Right cardiac atrium (tissue), 5 donors: ENCODE measurements at regions not wholly inside any gene's neighbourhood (a gene's known extent, or its start where the extent isn't known, plus 50 kb on each side); places are given as distances from the start of the nearest gene placed in this dataset.

ENCODE experiments used
- ATAC-seq, 2 donors: fragments of 200-7000 bp; cut with Tn5 transposase; one replicate each; pipeline versions ENCODE4 v1.8.0 to v1.9.1; 2020; ENCODE audit warnings: moderate library complexity in 2 of 2, mild to moderate bottlenecking in 1 of 2
- DNase-seq, 3 donors: peaks; one replicate each; pipeline ENCODE4 v3.0.0-alpha.2; 2020
- H3K27ac ChIP-seq: one replicate; pipeline ENCODE4 v1.5.1; 2013; ENCODE audit warnings: mild to moderate bottlenecking, low read length, control low read depth, moderate library complexity
- H3K27me3 ChIP-seq: one replicate; pipeline ENCODE4 v1.6.1; 2013; ENCODE audit not compliant: control insufficient read depth, insufficient read depth
- H3K4me1 ChIP-seq: one replicate; pipeline ENCODE4 v1.6.1; 2013; ENCODE audit warnings: low read length; ENCODE audit not compliant: control insufficient read depth, insufficient read depth
- H3K4me3 ChIP-seq: one replicate; pipeline ENCODE4 v1.5.1; 2013; ENCODE audit warnings: low read length, control low read depth
- H3K9me3 ChIP-seq: one replicate; pipeline ENCODE4 v1.6.1; 2013; ENCODE audit warnings: low read length; ENCODE audit not compliant: control insufficient read depth
- WGBS: extraction: QIAGEN DNeasy Blood & Tissue Kit; methylation state at CpG from one replicate; pipeline ENCODE4 v1.1.7; 2013; 5-methylcytosine and 5-hydroxymethylcytosine counted together
- intact Hi-C, 4 donors: fragments of 100-400 bp; cut with DNase I; formaldehyde crosslinking; loops; one replicate each; pipeline versions ENCODE4 v1.11.0 to v1.14.0; 2022 to 2023
- donor health status: healthy with polysubstance abuse.
- donor health status: DM: no; HTN: yes; CAD: no.
- donor health status: DM: no; HTN: no; CAD: no.
- donor health status: DM: no; HTN: yes; CAD: no; lungs with severe emphysema.
- donor health status: DM: yes; HTN: yes; CAD: no.

DNA sequence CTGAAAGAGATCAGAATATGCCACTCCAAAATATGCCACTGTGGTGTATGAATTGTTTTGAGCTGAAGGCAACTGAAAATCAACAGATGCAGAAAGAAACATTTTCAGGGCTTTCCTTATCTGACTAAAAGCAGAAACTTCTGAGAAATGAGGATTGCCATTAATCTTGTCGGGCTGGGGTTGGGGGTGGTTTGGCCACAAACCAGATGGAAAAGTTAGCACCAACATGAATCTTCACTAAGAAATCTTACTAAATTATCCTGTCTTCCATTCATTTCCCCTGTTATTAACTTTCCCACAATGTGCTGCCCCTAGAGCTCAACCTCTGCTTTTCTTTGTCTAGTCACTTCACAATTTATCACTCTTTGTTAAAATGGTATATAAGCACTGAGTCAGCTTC lies 229.9 kb upstream of the GADL1 start:
- Histone ChIP-seq H3K4me3 (no peak overlapping the region), H3K27ac (no peak overlapping the region), H3K4me1 (no peaks in the 10 kb centered on the region), H3K9me3 (no peaks in the 10 kb centered on the region), H3K27me3 (no peaks in the 10 kb centered on the region)
- 73% methylated on average over 1 of the region's 1 CpG for WGBS
- intact Hi-C loops, result no loop called here
- no peak for ATAC-seq
- no peak for DNase-seq

GRCh38 chr3:31125413-31126020 lies 231.1 kb upstream of the GADL1 start:
- DNase-seq (no peak), ATAC-seq (no peak)
- WGBS, result 94% methylated on average over 4 of the region's 4 CpGs
- intact Hi-C loops, result no loop called here
- H3K27ac ChIP-seq, result no peak overlapping the region
- H3K27me3 ChIP-seq, result no peaks in the 10 kb centered on the region
- no peak overlapping the region for H3K4me3 ChIP-seq
- H3K9me3 ChIP-seq, result no peaks in the 10 kb centered on the region
- H3K4me1 ChIP-seq, result no peaks in the 10 kb centered on the region

DNA sequence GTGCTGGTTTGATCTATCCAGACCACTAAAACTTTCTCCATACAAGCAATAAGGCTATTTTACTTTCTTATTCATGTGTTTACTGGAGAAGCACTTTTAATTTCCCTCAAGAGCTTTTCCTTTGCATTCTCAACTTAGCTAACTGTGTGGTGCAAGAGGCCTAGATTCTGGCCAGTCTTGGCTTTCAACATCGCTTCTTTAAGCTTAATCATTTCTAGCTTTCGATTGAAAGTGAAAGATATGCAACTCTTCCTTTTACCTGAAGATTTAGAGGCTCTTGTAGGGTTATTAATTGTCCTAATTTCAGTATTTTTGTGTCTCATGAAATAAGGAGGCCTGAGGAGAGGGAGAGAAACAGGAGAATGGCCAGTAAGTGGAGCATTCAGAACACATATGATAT lies 234.8 kb upstream of the GADL1 start:
- 94% methylated on average over 2 of the region's 2 CpGs for WGBS
- Histone ChIP-seq H3K27ac (no peak overlapping the region), H3K9me3 (no peaks in the 10 kb centered on the region), H3K27me3 (no peaks in the 10 kb centered on the region), H3K4me1 (no peaks in the 10 kb centered on the region), H3K4me3 (no peak overlapping the region)
- intact Hi-C loops, result no loop called here
- DNase-seq (no peak), ATAC-seq (no peak)

- DNase-seq (no peak), ATAC-seq (peak; percentile 48 to 59)
- Histone ChIP-seq H3K4me3 (no peak overlapping the region), H3K9me3 (no peaks in the 10 kb centered on the region), H3K27ac (no peak overlapping the region), H3K4me1 (no peaks in the 10 kb centered on the region), H3K27me3 (no peaks in the 10 kb centered on the region)
- WGBS, result 76% methylated on average over 2 of the region's 2 CpGs
- intact Hi-C loops, result loop anchor here (5.0 kb wide), 2 partner anchors 360 to 365 kb away; no protein-coding TSS in a partner anchor
Measured at GRCh38 chr3:31132132-31132769, 237.8 kb upstream of the GADL1 start.

- Histone ChIP-seq H3K4me3 (no peak overlapping the region), H3K9me3 (no peaks in the 10 kb centered on the region), H3K27ac (no peak overlapping the region), H3K27me3 (no peaks in the 10 kb centered on the region), H3K4me1 (no peaks in the 10 kb centered on the region)
- 95% methylated on average over 1 of the region's 1 CpG for WGBS
- ATAC-seq (no peak), DNase-seq (no peak)
- intact Hi-C loops, result loop anchor here (5.0 kb wide), 2 partner anchors 361 to 366 kb away; no protein-coding TSS in a partner anchor
Measured at GRCh38 chr3:31133541-31133940, 239.1 kb upstream of the GADL1 start.

GRCh38 chr3:31135546-31135945 lies 241.1 kb upstream of the GADL1 start:
- Histone ChIP-seq H3K4me1 (no peaks in the 10 kb centered on the region), H3K4me3 (no peak overlapping the region), H3K9me3 (no peaks in the 10 kb centered on the region), H3K27ac (no peak overlapping the region), H3K27me3 (no peaks in the 10 kb centered on the region)
- ATAC-seq, result no peak
- 76% methylated on average over 3 of the region's 3 CpGs for WGBS
- intact Hi-C loops, result no loop called here
- no peak for DNase-seq

GRCh38 chr3:31137718-31138465 lies 243.4 kb upstream of the GADL1 start:
- 96% methylated on average over 4 of the region's 4 CpGs for WGBS
- DNase-seq, result no peak
- intact Hi-C loops, result no loop called here
- no peak overlapping the region for H3K4me3 ChIP-seq
- no peak overlapping the region for H3K27ac ChIP-seq
- ATAC-seq, result no peak
- H3K27me3 ChIP-seq, result no peaks in the 10 kb centered on the region
- H3K4me1 ChIP-seq, result no peaks in the 10 kb centered on the region
- no peaks in the 10 kb centered on the region for H3K9me3 ChIP-seq

GRCh38 chr3:31140470-31140869 lies 246.0 kb upstream of the GADL1 start:
- intact Hi-C loops, result no loop called here
- no peaks in the 10 kb centered on the region for H3K9me3 ChIP-seq
- H3K27me3 ChIP-seq, result no peaks in the 10 kb centered on the region
- ATAC-seq (no peak), DNase-seq (no peak)
- no peak overlapping the region for H3K4me3 ChIP-seq
- no peak overlapping the region for H3K27ac ChIP-seq
- peaks cover 1% of the 10 kb centered on the region for H3K4me1 ChIP-seq

DNA sequence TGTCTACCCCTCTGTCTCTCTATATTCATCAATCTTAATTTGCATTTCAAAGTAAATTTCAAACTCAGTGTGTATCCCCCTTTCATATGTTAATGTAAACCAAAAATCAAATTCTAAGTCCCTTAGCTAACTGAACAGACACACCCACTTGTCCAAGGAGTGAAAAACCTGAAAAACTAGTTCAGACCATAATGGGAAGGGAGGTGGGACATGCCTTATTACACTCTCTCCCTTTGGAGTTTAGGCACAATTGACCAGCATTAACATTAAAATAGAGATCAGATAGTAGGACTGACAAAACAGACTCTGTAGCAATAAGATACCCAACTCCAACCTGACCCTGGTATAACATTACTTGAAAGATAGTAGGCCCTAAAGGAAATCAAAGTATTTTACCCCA lies 247.7 kb upstream of the GADL1 start:
- no peaks in the 10 kb centered on the region for H3K9me3 ChIP-seq
- no peak overlapping the region for H3K4me3 ChIP-seq
- H3K27me3 ChIP-seq, result no peaks in the 10 kb centered on the region
- no peak for ATAC-seq
- peaks cover 1% of the 10 kb centered on the region for H3K4me1 ChIP-seq
- intact Hi-C loops, result no loop called here
- H3K27ac ChIP-seq, result no peak overlapping the region
- no peak for DNase-seq

DNA sequence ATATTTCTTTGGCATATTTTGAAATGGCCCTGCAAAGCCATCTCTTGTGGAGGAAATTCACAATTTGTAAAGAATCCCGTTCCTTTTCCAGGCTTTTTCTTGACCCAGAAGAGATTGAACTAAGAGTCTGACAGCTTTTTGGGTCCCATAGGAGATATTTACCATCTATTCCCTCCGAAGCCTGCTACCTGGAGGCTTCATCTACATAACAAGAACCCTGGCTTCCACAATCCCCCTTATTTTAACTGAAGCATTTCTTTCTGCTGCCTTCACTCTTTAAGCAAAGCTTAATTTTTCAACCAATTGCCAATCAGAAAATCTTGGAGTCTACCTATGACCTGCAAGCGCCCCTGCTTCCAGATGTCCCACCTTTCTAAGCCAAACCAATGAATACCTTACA lies 248.1 kb upstream of the GADL1 start:
- Histone ChIP-seq H3K27ac (no peak overlapping the region), H3K4me3 (no peak overlapping the region), H3K27me3 (no peaks in the 10 kb centered on the region), H3K4me1 (peaks cover 1% of the 10 kb centered on the region), H3K9me3 (no peaks in the 10 kb centered on the region)
- ATAC-seq, result no peak
- no peak for DNase-seq
- 73% methylated on average over 3 of the region's 3 CpGs for WGBS
- intact Hi-C loops, result no loop called here

DNA sequence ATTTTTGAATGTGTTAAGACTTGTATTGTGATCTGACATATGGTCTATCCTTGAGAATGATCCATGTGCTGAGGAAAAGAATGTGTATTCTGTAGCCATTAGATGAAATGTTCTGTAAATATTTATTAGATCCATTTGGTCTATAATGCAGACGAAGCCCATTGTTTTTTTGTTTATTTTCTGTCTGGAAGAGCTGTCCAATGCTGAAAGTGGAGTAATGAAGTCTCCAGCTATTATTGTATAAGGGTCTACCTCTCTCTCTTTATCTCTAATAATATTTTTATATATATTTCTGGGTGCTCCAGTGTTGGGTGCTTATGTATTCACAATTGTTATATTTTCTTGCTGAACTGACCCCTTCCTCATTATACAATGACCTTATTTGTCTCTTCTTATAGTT lies 250.6 kb upstream of the GADL1 start:
- H3K9me3 ChIP-seq, result no peaks in the 10 kb centered on the region
- no peak overlapping the region for H3K27ac ChIP-seq
- 78% methylated on average over 1 of the region's 1 CpG for WGBS
- H3K4me3 ChIP-seq, result no peak overlapping the region
- no peaks in the 10 kb centered on the region for H3K27me3 ChIP-seq
- no peak for ATAC-seq
- H3K4me1 ChIP-seq, result peaks cover 1% of the 10 kb centered on the region
- intact Hi-C loops, result no loop called here
- DNase-seq, result no peak
